GM08714 (cell line): ENCODE measurements at regions not wholly inside any gene's neighbourhood (a gene's known extent, or its start where the extent isn't known, plus 50 kb on each side); places are given as distances from the start of the nearest gene placed in this dataset.

ENCODE experiments used
- H3K4me3 ChIP-seq: fragments of 200-500 bp; sonication (Bioruptor generic); 2 replicates; pipeline ENCODE4 v1.5.1; 2014; ENCODE audit warnings: mild to moderate bottlenecking, low read length, inconsistent platforms
- ZNF274 ChIP-seq: IDR thresholded peaks from 2 replicates; pipeline ENCODE4 v1.6.1; 2012; ENCODE audit warnings: mild to moderate bottlenecking, low read depth, low read length

DNA sequence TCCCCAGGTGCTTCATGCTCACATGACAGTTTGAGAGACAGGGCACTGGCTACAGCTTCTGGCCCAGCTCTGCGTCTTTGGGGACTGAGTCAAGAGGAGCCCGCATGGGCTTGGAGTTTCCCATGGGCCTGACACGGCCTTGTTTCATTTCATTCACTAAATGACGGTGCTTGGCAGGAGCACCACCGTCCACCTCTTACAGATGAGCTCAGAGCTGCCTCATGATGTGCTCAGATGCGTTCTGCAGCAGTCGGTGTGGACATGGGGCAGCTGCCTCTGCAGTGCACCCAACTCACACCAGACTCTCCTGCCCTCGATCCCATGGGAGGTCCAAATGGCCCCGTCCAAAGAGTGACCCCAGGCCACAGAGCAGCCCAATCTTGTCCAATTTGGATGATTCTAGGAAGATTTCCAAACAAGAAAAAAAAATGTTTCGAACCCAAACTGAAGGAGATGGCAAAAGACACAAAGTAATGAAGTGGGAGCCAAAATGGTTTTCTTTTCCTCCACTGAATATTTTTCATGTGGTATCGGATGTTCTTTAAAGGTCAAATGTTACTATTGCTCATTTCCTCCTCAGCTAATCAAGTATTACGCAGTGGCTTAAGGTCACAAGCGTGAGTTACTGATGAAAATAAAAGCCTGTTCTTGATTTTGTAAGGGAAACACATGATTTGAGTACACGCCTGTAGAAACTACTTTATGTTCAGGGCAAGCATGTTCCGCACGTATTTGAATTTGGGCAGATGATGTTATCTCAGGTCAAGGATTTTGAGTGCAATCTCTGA is 524.2 kb downstream of the CDH26 start:
- no peak for TF ChIP-seq ZNF274
- no peak overlapping the region for H3K4me3 ChIP-seq

DNA sequence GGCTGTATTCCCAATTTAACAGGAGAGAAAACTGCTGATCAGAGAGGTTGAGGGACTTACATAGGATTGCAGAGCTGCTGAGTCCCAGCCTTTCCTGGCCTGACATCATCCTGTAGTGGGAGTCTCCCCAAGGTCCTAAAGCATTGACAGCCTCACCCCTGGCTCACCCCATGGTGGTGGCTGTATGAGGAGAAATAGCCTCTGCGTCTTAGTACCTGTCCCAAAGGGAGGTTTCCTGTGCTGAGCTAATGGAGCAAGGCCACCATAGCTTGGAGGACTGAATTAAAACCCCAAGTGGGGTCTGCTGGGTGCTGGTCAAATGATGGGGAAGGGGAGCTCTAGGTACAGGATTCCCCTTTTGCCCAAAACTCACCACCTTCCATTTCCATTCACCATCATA is 525.1 kb downstream of the CDH26 start:
- H3K4me3 ChIP-seq = no peak overlapping the region
- TF ChIP-seq ZNF274 = no peak

DNA sequence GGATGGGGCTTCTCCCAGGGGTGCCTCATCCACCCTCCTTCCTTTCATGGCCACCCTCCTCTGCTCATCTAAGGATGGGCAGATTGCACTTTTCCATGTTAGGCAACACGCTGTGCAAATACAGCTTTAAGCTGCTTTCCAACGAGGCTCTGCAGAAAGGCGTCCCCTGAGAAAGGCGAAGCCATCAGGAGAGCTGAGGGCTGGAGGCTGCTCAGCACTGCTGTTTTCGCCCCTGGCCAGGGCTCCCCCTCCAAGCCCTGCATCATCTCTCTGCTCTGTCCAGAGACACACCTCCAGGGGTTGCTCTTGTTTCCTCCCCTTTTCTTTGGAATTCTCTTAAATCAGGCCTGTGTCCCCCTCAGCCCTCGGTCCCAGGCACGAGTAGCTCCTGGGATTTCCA is 526.1 kb downstream of the CDH26 start:
- TF ChIP-seq ZNF274 = no peak
- no peak overlapping the region for H3K4me3 ChIP-seq

DNA sequence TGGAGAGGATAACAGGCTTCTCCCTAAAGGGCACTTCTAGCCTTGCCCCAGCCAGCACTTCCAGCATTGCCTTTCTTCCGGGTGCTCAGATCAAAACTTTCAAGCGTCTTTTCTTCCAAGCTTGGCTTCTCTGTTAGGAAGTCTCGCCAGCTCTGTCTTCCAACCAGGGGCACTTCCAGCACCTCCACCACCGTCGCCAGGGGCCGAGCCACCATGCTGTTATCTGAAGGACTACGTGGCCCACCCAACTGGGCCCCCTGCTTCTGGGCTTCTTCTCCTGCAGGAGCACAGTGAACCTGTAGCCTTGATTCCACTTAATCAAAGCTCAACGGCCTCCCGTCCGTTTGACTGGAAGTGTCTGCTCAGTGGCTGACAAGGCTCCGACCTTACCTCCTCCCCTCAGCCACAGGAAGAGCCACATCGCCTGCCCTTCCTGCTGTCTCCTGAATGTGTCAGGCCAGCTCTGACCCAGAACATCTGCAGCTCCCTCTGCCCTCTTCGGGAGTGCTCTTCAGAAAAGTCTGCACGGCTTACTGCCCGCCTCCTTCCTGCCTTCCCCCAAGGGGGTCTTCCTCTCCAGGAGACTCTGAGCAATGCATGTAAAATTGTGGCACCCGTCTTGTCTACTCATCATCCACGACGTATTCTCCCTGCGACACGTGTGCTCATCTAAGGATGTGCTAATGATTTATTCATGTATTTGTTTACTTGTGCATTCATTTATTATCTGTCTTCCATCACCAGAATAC is 527.0 kb downstream of the CDH26 start:
- no peak for TF ChIP-seq ZNF274

DNA sequence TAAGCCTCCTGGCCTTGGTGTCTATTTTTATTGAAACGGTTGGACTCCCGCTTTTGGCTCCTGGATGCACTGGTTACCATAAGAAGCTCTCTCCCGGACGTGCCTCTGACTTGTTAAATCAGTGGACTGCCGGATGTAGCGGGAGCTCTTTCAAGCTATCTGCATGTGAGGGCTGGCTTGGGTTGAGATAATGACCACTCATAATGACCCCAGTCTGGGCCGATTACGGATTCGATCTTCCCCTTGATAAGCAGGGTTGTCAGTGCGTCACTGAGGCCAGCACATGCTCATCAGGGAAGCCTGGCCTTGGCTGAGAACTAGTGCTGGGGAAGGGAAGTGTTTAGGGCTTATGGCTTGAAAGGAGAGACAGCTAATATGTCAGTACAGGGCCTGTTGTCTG is 528.1 kb downstream of the CDH26 start:
- TF ChIP-seq ZNF274 = no peak
- no peak overlapping the region for H3K4me3 ChIP-seq

More for the DNA sequence above, 527.0 kb downstream of the CDH26 start:
- no peak overlapping the region for H3K4me3 ChIP-seq

DNA sequence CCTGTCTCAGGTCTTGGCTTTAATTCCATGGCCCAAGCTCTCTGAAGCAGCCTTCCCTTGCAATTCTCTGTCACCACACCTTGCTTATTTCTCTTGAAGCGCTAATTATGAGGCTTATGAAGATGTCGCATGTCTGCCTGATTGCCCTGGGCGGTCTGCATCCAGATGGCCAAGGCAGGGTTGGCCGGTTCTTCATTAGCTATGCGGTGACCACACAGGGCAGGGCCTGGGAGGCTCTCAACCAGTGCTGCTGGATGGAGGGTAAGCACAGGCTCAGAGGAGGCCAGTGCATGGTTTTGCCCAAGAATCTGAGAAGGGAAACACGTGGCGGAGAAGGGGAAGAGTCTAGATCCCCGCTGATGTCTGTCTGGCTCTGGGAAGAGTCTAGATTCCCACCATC is 528.7 kb downstream of the CDH26 start:
- no peak for TF ChIP-seq ZNF274
- no peak overlapping the region for H3K4me3 ChIP-seq

DNA sequence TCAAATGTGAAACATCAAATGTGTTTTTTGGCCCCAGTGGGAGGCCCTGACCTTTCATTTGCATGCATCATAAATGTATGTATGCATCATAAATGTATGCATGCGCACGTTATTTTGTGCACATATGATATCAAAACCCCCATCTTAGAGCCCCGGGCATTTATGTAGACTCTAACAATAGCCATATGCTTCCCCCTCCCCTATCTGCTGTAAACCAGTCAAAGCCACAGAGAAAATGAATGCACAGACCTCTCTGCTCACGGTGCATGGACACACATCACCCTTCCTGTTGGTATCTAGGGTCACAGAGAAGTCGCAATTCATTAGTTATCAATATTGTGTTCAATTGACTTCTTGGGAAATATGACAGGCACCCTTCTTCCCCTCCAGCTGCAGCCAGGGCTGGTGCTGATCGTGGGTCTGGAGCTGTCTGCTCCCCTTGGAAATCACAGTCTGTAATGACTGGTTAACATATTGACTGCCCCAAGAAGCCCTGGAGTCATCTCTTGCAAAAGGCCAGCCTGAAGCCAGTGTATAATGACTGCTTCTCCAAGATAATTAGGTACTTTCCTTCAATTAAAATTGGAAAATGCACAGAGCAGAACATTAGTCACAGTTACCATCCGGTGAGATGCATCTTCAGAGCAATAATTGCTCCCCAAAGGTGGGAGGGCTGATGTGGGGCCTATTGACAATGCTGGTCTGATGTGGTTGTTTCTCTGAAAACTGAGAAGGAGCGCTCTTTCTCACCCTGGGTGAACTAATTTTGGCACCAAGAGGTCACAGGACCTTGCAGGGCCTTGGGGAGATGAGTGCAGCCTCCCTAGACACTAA is 532.2 kb downstream of the CDH26 start:
- H3K4me3 ChIP-seq = no peak overlapping the region
- no peak for TF ChIP-seq ZNF274

DNA sequence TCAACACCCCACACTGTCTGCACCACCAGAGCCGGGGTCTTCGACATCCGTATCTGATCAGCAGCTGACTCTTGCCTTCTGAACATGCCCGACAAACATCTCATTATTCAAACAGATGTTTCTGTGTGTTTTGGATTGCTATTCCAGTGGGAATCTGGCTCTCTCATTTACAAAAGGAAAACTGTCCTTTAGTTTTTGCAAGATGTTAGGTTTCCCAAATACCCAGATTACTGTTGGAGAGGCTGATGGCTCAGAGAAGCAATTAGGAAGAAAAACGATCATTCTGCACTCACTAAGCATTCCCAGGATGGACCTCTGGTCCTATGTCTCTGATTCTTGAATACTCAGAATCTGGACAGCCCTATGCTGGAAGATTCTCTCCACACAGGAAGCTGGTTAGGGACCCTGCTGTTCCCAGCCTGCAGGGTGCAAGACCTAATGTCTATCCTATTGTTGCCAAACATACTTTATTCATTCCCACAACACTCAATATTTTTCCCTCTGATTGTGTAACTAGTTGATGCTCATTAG is 532.9 kb downstream of the CDH26 start:
- H3K4me3 ChIP-seq = no peak overlapping the region
- TF ChIP-seq ZNF274 = no peak

DNA sequence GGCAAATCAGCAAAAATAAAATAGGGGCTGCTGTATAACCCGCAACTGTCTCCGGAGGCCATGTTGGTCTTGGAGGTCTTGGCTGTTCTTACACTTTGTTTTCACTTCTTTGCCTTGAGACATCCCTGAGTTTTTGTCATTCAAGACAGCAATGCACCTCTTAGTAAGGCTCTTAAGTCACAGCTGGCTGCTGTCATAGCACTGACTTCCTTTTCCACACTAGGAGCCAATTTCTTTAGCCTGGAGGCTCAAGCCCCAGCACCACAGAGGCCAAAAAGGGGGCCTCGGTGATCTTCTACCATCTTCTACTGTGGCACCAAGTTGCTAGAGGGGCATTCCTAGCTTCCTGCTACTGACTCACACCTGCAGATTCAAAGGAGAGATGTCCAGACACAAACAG is 536.3 kb downstream of the CDH26 start:
- TF ChIP-seq ZNF274 = no peak
- H3K4me3 ChIP-seq = no peak overlapping the region

DNA sequence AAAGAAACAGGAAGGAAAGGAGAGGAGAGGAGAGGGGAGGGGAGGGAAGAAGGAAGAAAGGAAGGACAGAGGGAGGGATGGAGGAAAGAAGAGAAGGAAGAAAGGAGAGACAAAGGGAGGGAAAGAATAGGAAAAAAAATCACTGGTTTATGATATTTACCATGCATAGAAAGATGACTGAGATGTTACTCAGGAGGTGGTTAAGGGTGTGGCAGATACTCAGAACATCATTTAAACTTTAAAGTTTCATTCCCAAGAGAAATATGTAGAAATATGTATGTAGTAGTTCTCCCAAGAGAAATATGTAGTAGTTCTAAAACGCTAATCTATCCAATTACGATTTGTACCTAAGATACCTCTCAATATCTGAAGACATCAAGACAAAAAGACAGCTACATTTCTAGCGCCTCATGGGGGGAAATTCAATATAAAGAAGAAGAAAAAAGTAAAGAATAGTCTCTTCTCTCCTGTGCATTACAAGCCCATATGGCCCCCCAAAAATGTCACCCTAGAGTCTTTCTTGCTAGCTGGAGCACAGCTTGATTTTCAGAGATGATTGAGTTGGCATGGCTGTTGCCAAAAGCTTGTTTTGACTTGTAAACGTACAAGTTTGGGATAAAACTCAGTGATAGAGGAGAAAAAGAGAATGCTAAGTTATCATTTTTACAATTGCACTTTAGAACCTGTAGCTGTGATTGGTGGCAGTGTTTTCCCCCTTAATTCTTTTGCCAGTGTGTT is 539.2 kb downstream of the CDH26 start:
- H3K4me3 ChIP-seq = no peak overlapping the region
- no peak for TF ChIP-seq ZNF274

DNA sequence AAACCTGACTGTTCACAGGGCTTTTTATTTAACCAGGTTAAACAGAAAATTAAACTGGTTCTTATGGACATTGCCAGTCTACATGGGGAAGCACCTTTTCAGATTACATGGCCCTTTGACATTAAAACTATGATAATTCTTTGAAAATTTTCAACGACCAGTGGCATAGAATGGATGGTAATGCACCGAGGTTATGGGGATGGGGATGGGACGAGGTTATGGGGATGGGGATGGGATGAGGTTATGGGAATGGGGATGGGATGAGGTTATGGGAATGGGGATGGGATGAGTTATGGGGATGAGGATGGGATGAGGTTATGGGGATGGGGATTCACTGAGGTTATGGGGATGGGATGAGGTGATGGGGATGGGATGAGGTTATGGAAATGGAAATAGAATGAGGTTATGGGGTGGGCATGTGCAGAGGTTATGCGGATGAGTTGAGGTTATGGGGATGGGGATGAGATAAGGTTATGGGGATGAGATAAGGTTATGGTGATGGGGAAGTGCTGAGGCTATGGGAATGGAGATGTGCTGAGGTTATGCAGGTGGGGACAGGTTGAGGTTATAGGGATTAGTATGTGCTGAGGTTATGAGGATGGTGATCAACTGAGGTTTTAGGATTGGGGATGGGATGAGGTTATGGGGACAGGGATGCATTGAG is 541.9 kb downstream of the CDH26 start:
- H3K4me3 ChIP-seq = no peak overlapping the region
- no peak for TF ChIP-seq ZNF274

DNA sequence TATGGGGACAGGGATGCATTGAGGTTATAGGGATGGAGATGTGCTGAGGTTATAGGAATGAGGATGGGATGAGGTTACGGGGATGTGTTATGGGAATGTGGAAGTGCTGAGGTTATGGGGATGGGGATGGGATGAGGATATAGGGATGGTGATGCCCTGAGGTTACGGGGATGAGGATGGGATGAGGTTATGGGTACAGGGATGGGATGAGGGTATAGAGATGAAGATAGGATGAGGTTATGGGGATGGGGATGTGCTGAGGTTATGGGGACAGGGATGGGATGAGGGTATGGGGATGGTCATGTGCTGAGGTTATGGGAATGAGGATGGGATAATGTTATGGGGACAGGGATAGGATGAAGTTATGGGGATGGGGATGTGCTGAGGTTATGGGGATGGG is 542.8 kb downstream of the CDH26 start:
- no peak overlapping the region for H3K4me3 ChIP-seq

DNA sequence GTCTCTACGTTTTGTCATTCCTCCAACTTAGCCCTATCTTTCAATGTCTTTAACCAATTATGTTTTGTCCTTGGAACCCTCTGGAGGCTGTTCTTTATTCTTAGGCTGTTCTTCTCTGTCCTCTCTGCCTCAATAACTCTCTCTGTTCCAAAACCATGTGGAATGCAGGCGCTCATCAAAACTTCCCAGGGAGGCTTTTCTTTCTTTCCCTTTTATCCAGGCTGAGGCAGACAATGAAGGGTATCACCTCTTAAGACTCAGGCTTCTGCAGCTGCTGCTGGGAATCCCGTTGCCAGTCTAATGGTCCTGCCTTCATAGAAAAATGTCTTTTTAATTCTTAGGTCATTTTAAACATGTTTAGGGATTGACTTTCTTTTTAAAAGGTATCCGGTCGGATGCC is 544.7 kb downstream of the CDH26 start:
- H3K4me3 ChIP-seq = no peak overlapping the region
- TF ChIP-seq ZNF274 = no peak

More for the DNA sequence above, 542.8 kb downstream of the CDH26 start:
- no peak for TF ChIP-seq ZNF274
